HEK293T (cell line): ENCODE measurements at regions not wholly inside any gene's neighbourhood (a gene's known extent, or its start where the extent isn't known, plus 50 kb on each side); places are given as distances from the start of the nearest gene placed in this dataset.

Source experiments
- ARNT ChIP-seq: fragments of 450-650 bp; IDR thresholded peaks from 2 replicates; pipeline ENCODE4 v1.6.1; 2017; ENCODE audit warnings: mild to moderate bottlenecking
- BHLHE40 ChIP-seq: fragments of 450-650 bp; IDR thresholded peaks from 2 replicates; pipeline ENCODE4 v1.6.1; 2016; ENCODE audit warnings: mild to moderate bottlenecking, moderate library complexity, borderline replicate concordance
- ELF4 ChIP-seq: fragments of 450-650 bp; IDR thresholded peaks from 2 replicates; pipeline ENCODE4 v1.6.1; 2017; ENCODE audit warnings: antibody characterized with exemption
- FOXA1 ChIP-seq: fragments of 450-650 bp; IDR thresholded peaks from 2 replicates; pipeline ENCODE4 v1.6.1; 2016; ENCODE audit warnings: mild to moderate bottlenecking
- FOXK2 ChIP-seq: fragments of 450-650 bp; IDR thresholded peaks from 2 replicates; pipeline ENCODE4 v1.6.1; 2016; ENCODE audit warnings: mild to moderate bottlenecking
- FOXM1 ChIP-seq: fragments of 450-650 bp; IDR thresholded peaks from 2 replicates; pipeline ENCODE4 v1.6.1; 2017; ENCODE audit warnings: mild to moderate bottlenecking, borderline replicate concordance
- HDGF ChIP-seq: fragments of 450-650 bp; IDR thresholded peaks from 2 replicates; pipeline ENCODE4 v1.6.1; 2017; ENCODE audit warnings: antibody characterized with exemption, borderline replicate concordance
- L3MBTL2 ChIP-seq: fragments of 450-650 bp; conservative IDR thresholded peaks from 2 replicates; pipeline ENCODE4 v1.6.1; 2016; ENCODE audit warnings: mild to moderate bottlenecking
- LEF1 ChIP-seq: fragments of 450-650 bp; IDR thresholded peaks from 2 replicates; pipeline ENCODE4 v1.6.1; 2017; ENCODE audit warnings: mild to moderate bottlenecking, borderline replicate concordance
- SP1 ChIP-seq: fragments of 450-650 bp; IDR thresholded peaks from 2 replicates; pipeline ENCODE4 v1.6.1; 2017
- TARDBP ChIP-seq: fragments of 450-650 bp; IDR thresholded peaks from 2 replicates; pipeline ENCODE4 v1.6.1; 2016
- ZNF384 ChIP-seq: fragments of 450-650 bp; IDR thresholded peaks from 2 replicates; pipeline ENCODE4 v1.6.1; 2016
- TF ChIP-seq, protein P1 (sequence below): fragments of 450-650 bp; IDR thresholded peaks from 2 replicates; pipeline ENCODE4 v1.6.1; 2016

DNA sequence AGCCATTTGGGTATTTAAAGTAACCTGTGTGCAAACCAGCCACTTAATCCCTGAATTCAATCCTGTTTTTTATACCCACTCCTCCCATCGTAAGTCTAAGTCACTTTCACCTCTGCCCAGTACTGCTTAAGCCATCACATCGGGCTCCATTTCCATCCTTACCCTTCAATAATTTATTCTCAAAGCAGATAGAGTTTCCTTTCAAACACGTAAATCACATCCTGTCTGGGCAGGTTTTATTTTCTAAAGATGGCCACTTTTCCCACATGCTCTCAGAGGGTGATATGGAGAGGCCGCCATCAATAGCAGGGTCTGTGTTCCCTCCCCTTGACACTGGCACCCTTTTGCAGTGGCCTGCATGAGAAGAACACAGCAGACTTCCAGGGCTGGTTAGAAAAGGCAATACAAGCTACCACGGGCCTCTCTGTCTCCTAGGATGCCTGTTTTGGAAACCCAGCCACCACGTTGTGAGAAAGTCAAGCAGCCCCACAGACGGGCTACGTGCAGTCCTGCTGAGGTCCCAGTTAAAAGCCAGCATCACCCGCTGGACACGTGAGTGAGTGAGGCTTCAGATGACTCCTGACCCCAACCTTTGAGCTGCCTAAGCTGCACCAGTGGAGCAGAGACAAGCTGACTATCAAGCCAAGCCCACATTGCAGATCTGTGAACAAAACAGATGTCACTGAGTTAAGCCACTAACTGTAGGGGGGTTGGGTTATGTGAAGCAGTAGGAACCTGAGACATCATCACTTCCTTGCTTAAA lies 241.8 kb upstream of the SLCO3A1 start:
- no peak for TF ChIP-seq FOXA1
- TF ChIP-seq ZNF384, result no peak
- no peak for TF ChIP-seq FOXM1
- TF ChIP-seq TARDBP, result no peak
- TF ChIP-seq FOXK2, result no peak
- no peak for TF ChIP-seq LEF1
- no peak for TF ChIP-seq ELF4
- TF ChIP-seq, protein P1, sequence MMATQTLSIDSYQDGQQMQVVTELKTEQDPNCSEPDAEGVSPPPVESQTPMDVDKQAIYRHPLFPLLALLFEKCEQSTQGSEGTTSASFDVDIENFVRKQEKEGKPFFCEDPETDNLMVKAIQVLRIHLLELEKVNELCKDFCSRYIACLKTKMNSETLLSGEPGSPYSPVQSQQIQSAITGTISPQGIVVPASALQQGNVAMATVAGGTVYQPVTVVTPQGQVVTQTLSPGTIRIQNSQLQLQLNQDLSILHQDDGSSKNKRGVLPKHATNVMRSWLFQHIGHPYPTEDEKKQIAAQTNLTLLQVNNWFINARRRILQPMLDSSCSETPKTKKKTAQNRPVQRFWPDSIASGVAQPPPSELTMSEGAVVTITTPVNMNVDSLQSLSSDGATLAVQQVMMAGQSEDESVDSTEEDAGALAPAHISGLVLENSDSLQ, result no peak
- TF ChIP-seq HDGF, result no peak
- no peak for TF ChIP-seq ARNT
- TF ChIP-seq SP1, result no peak
- no peak for TF ChIP-seq L3MBTL2
- TF ChIP-seq BHLHE40, result no peak
